BJ (cell line): ENCODE measurements at regions not wholly inside any gene's neighbourhood (a gene's known extent, or its start where the extent isn't known, plus 50 kb on each side); places are given as distances from the start of the nearest gene placed in this dataset.
"Not testable (repeated sequence)": the region's sequence is repeated elsewhere in the genome, so short reads cannot be mapped to it uniquely, and the experiment has no call there.

Experiments used
- CTCF ChIA-PET: fragments of 350-600 bp; formaldehyde crosslinking; extraction: SDS; loops from one replicate; lab custom pipeline; 2021; ENCODE audit warnings: antibody characterized with exemption, inconsistent platforms; lab: Yijun Ruan, JAX
- POLR2A ChIA-PET: fragments of 300-600 bp; sonication (Branson Sonifier 250); formaldehyde crosslinking; extraction: SDS; loops from one replicate; lab custom pipeline; 2021; ENCODE audit warnings: antibody characterized with exemption; lab: Charles Lee
- DNase-seq: peaks from one replicate; pipeline ENCODE4 v3.0.0-alpha.2; 2011; ENCODE audit warnings: low read depth
- H3K27me3 ChIP-seq: 2 replicates; pipeline ENCODE4 v1.6.0; 2011; ENCODE audit warnings: low read length; ENCODE audit not compliant: control insufficient read depth, insufficient read depth
- H3K36me3 ChIP-seq: 2 replicates; pipeline ENCODE4 v1.5.1; 2011; ENCODE audit warnings: low read length; ENCODE audit not compliant: control insufficient read depth, insufficient read depth
- H3K4me3 ChIP-seq: 2 replicates; pipeline ENCODE4 v1.5.1; 2011; ENCODE audit warnings: low read depth, mild to moderate bottlenecking, control low read depth, low read length
- TF ChIP-seq, protein P1 (sequence below): IDR thresholded peaks from 2 replicates; pipeline ENCODE4 v1.5.1; 2011; ENCODE audit warnings: low read depth, mild to moderate bottlenecking, control low read depth, inconsistent platforms, low read length, moderate library complexity; ENCODE audit not compliant: insufficient read depth

DNA sequence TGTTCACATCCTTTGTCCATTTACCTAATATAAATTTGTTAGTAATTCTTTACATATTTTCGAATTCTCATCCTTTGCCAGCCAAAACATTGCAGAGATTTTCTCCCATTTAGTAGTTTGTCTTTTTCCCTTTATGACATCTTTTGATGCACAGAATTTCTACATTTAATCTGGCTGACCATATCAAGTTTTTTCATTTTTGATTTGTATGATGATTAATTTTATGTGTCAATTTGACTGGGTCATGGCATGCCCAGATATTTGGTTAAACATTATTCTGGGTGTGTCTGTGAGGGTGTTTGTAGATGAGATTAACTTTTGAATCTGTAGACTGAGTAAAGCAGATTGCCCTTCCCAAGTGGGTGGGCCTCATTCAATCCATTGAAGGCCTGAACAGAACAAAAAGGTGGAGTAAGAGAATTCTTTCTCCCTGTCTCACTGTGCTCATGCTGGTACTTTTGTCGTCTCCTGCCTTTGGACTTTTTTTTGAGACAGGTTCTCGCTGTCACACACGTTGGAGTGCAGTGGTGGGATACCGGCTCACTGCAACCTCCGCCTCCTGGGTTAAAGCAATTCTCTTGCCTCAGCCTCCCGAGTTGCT is 72.1 kb upstream of the EPB41L1 start:
- no peaks in the 10 kb centered on the region for H3K36me3 ChIP-seq
- DNase-seq = no peak
- H3K27me3 ChIP-seq = no peaks in the 10 kb centered on the region
- H3K4me3 ChIP-seq = no peak overlapping the region
- POLR2A ChIA-PET = no interaction called here
- TF ChIP-seq, protein P1, sequence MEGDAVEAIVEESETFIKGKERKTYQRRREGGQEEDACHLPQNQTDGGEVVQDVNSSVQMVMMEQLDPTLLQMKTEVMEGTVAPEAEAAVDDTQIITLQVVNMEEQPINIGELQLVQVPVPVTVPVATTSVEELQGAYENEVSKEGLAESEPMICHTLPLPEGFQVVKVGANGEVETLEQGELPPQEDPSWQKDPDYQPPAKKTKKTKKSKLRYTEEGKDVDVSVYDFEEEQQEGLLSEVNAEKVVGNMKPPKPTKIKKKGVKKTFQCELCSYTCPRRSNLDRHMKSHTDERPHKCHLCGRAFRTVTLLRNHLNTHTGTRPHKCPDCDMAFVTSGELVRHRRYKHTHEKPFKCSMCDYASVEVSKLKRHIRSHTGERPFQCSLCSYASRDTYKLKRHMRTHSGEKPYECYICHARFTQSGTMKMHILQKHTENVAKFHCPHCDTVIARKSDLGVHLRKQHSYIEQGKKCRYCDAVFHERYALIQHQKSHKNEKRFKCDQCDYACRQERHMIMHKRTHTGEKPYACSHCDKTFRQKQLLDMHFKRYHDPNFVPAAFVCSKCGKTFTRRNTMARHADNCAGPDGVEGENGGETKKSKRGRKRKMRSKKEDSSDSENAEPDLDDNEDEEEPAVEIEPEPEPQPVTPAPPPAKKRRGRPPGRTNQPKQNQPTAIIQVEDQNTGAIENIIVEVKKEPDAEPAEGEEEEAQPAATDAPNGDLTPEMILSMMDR = no peak
- CTCF ChIA-PET = no interaction called here

GRCh38 chr20:36083200-36083599 is 71.3 kb upstream of the EPB41L1 start:
- POLR2A ChIA-PET, DNase-seq, CTCF ChIA-PET, H3K27me3 ChIP-seq, H3K36me3 ChIP-seq, H3K4me3 ChIP-seq: not testable (repeated sequence)

DNA sequence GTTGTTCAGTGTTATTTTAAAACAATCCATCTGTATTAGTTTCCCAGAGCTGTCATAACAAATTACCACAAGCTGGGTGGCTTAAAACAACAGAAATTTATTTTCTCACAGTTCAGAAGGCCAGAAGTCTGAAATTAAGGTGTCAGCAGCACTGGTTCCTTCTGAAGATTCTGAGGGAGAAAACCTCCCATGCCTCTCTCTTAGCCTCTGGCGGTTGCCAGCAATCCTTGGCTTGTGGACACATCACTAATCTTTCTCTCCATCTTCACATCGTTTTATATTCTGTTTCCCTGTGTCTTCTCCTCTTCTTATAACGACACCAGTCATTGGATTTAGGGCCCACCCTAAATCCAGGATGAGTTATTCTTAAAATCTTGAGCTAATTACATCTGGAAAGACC is 70.2 kb upstream of the EPB41L1 start:
- Histone ChIP-seq H3K36me3 (no peaks in the 10 kb centered on the region), H3K27me3 (no peaks in the 10 kb centered on the region), H3K4me3 (no peak overlapping the region)
- TF ChIP-seq, protein P1 = no peak
- ChIA-PET CTCF (no interaction called here), POLR2A (no interaction called here)
- DNase-seq = no peak

DNA sequence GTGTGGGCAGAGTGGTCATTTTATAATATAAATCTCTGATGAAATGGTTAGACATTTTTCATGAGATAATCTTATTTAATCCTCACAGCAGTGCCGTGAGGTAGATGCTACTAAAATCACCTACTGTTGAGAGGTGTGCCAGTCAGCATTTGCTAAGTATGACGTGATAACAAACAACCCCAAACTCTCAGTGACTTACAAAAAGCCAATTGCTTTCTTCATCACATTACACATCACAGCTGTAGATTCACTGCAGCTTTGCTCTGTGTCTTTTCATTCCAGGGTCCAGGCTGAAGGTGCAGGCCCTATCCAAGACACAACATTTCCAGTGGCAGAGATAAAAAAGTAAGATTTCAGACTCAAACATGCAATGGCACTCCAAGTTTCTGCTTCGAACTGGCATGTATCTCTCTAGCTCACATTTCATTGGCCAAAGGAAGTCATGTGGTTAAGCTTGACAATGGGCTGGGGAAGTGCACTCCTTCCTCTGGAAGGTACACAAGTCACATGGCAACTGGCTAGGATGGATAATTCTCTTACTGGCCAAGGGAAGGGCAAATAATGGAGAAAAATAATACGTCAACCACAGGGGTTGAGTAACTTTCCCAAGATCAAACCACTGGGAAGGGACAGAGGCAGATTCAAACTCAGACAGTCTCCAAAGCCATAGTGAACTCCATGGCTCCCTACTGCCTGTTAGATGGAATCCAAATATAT is 69.5 kb upstream of the EPB41L1 start:
- TF ChIP-seq, protein P1 = no peak
- POLR2A ChIA-PET = no interaction called here
- DNase-seq = no peak
- CTCF ChIA-PET = interaction anchor here (0.6 to 1.9 kb wide), 6 partner anchors 10 to 116 kb away, joined by 3 to 6 read pairs (median 4); no protein-coding TSS in a partner anchor
- H3K36me3 ChIP-seq = no peaks in the 10 kb centered on the region
- H3K27me3 ChIP-seq = peaks cover 1% of the 10 kb centered on the region; the same call in 1 of the 2 replicates
- H3K4me3 ChIP-seq = no peak overlapping the region

GRCh38 chr20:36085686-36086267 is 68.8 kb upstream of the EPB41L1 start:
- Histone ChIP-seq H3K4me3 (no peak overlapping the region), H3K27me3 (peaks cover 1% of the 10 kb centered on the region; the same call in 1 of the 2 replicates), H3K36me3 (no peaks in the 10 kb centered on the region)
- no peak for DNase-seq
- CTCF ChIA-PET = interaction anchor here (0.6 to 1.9 kb wide), 6 partner anchors 10 to 116 kb away, joined by 3 to 6 read pairs (median 4); no protein-coding TSS in a partner anchor
- TF ChIP-seq, protein P1 = no peak
- POLR2A ChIA-PET = no interaction called here
